Right lobe of liver (tissue), 4 donors: ENCODE measurements at regions not wholly inside any gene's neighbourhood (a gene's known extent, or its start where the extent isn't known, plus 50 kb on each side); places are given as distances from the start of the nearest gene placed in this dataset.

Experiments
- CTCF ChIP-seq, 4 donors: fragments of 200-600 bp in 3 of 4; fragments of 450-650 bp in 1 of 4; IDR thresholded peaks; one replicate each; pipeline versions ENCODE4 v1.5.1 to v1.8.0; 2016 to 2022; ENCODE audit warnings: antibody characterized with exemption in 4 of 4, mild to moderate bottlenecking in 2 of 4
- POLR2A ChIP-seq: fragments of 450-650 bp; IDR thresholded peaks from one replicate; pipeline ENCODE4 v1.6.1; 2017; ENCODE audit warnings: antibody characterized with exemption, mild to moderate bottlenecking
- donor health status: DM: no; HTN: no; CAD: no.
- donor health status: DM: no; HTN: no; CAD: no.
- donor health status: DM: no; HTN: yes; CAD: no.

- TF ChIP-seq POLR2A (no peak), CTCF (IDR thresholded peaks at IDR 0.05) (no peak)
Observed at GRCh38 chr11:13857828-13858227, 104.7 kb upstream of the SPON1 start.
